ENCODE measurements at regions not wholly inside any gene's neighbourhood (a gene's known extent, or its start where the extent isn't known, plus 50 kb on each side); places are given as distances from the start of the nearest gene placed in this dataset.

DNA sequence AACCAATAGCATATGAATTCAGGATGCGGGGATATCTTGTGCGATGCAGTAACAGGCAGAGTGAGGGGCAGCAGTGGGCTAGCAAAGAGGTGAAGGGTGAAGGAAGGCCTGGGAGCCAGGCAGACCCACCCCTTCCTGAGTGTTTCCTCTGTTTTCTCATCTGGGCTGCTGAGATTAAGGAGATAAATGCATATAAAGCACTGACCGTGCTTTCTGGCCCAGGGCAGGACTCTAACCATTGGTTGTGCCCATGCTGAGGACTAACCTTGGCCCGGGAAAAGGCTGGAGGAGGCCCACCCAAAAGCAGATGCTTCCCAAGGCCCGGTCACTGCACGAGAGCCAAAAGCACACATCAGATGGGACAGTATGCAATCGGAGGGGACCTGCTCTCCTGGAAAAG, 87.6 kb downstream of the PSMG1 start:
- DNase-seq = no peak
- H3K27me3 ChIP-seq = no peaks in the 10 kb centered on the region
- H3K4me1 ChIP-seq = no peaks in the 10 kb centered on the region
- no peaks in the 10 kb centered on the region for H3K9me3 ChIP-seq
- no peaks in the 10 kb centered on the region for H3K36me3 ChIP-seq (replicated peaks in 1 of 2; ENCODE audit: insufficient read depth in 1 of 2, low read depth in 2 of 2)
- intact Hi-C loops (cut with DNase I) = no loop called here
- peak overlapping the region in 1 of 4 donors; percentile 18 for H3K27ac ChIP-seq
- 56 to 72% methylated on average over 7 of the region's 7 CpGs for WGBS, 2 donors
- TF ChIP-seq, protein P1, sequence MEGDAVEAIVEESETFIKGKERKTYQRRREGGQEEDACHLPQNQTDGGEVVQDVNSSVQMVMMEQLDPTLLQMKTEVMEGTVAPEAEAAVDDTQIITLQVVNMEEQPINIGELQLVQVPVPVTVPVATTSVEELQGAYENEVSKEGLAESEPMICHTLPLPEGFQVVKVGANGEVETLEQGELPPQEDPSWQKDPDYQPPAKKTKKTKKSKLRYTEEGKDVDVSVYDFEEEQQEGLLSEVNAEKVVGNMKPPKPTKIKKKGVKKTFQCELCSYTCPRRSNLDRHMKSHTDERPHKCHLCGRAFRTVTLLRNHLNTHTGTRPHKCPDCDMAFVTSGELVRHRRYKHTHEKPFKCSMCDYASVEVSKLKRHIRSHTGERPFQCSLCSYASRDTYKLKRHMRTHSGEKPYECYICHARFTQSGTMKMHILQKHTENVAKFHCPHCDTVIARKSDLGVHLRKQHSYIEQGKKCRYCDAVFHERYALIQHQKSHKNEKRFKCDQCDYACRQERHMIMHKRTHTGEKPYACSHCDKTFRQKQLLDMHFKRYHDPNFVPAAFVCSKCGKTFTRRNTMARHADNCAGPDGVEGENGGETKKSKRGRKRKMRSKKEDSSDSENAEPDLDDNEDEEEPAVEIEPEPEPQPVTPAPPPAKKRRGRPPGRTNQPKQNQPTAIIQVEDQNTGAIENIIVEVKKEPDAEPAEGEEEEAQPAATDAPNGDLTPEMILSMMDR (IDR thresholded peaks at IDR 0.05) = no peak
- TF ChIP-seq POLR2A (IDR thresholded peaks at IDR 0.05) = no peak
- H3K4me3 ChIP-seq = no peak overlapping the region
- no peak for ATAC-seq

DNA sequence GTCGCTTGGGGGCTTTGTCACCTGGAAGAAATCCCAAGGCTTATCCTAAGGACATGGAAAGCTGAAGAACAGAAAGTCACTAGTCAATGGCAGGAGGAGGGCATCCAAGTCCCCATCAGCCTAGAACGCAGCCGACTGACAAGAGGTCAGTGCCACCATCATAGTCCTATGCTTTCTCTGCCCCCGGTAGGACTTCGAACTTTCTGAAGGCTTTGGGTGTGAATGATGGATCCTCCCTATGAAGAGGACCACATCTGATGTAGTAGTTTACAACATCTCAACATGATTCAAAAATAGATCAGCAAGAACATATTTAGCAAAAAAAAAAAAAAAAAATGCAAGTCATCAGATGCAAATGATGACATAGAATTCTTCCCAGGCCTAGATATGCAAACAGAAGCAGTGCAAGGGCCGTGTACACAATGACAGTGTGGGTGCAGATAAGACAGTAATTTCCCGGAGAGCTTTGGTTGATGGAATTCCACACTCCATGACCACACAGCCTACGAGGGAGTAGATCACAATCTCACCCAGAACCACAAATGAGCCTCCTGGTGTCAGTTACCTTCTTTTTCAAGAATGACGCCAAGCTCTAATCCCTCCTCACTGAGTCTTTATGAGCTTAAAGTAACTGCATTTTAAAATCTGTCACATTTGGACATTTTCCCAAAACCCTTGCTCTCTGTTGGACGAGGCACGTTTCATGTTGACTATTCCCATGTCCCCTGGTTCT, 88.2 kb downstream of the PSMG1 start:
- Histone ChIP-seq H3K4me3 (no peak overlapping the region), H3K27ac (peak overlapping the region in 1 of 4 donors; percentile 71), H3K36me3 (replicated peaks in 1 of 2; ENCODE audit: insufficient read depth in 1 of 2, low read depth in 2 of 2) (no peaks in the 10 kb centered on the region), H3K9me3 (no peaks in the 10 kb centered on the region), H3K4me1 (no peaks in the 10 kb centered on the region), H3K27me3 (no peaks in the 10 kb centered on the region)
- intact Hi-C loops (cut with DNase I) = no loop called here
- WGBS, 2 donors = 59 to 68% methylated on average over 11 of the region's 11 CpGs
- peak; percentile 51 for ATAC-seq
- TF ChIP-seq POLR2A (IDR thresholded peaks at IDR 0.05) = peak in 1 of 3 donors; percentile 3
- TF ChIP-seq, protein P1 (IDR thresholded peaks at IDR 0.05) = no peak
- no peak for DNase-seq

DNA sequence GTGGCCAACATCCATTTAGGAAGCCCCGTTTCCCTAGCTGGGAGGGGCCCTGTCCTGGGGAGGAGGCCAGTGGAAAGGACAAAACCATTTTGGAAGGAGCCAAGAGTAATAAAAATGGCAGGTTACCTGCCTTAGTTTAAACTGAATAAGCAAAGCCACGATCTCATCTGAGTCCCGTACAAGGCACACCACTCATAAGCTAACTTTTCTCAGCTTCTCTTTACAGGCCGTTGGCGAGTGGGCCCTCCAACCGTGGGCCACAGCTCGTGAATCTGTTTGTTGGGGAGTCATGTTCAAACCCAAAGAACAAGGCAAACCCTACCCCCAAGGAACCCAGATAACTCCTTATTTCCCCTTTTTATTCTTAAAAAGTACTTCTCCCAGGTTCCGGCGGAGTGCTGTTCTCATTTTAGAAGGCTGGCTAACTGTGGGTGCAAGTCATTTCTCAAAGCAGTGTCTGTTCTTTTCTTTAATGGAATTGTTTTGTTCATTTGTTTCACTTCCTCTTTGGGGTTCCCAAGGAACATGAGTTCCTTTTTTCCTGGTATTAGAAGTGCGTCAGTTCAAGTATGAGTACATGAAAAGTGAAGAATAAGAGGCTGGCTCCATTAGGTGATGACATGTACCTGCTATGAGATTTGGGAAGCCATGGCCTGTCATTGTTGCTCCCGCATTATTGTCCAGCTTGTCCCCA, 89.0 kb downstream of the PSMG1 start:
- WGBS, 2 donors = 65 to 84% methylated on average over 11 of the region's 11 CpGs
- peak in 1 of 4 donors; percentile 55 for DNase-seq
- no peaks in the 10 kb centered on the region for H3K27me3 ChIP-seq
- H3K4me3 ChIP-seq = no peak overlapping the region
- no peaks in the 10 kb centered on the region for H3K36me3 ChIP-seq (replicated peaks in 1 of 2; ENCODE audit: insufficient read depth in 1 of 2, low read depth in 2 of 2)
- ATAC-seq = no peak
- no peaks in the 10 kb centered on the region for H3K9me3 ChIP-seq
- H3K4me1 ChIP-seq = no peaks in the 10 kb centered on the region
- intact Hi-C loops (cut with DNase I) = no loop called here
- peak overlapping the region in 2 of 4 donors; percentile 20 to 71 for H3K27ac ChIP-seq
- TF ChIP-seq POLR2A (IDR thresholded peaks at IDR 0.05) = peak in 1 of 3 donors; percentile 9
- TF ChIP-seq, protein P1 (IDR thresholded peaks at IDR 0.05) = no peak

DNA sequence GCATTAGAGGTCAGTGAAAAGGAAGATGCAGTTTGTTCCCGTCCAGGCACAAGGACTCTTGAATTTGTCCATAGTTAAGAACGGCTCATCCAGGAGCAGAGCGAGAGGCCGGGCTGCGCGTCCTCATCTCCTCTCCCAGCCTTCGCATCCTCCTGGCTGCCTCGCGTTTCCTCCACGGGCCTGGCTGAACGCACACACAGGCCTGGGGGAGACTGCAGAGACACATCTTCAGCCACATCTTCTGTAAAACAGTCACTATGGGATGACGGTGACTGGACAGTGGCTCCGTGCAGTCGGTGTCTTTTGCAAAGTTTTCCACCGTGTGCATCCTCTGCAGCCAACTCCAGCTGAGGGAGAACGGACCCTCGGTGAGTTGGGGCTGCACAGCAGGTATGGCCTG, 89.7 kb downstream of the PSMG1 start:
- Histone ChIP-seq H3K36me3 (replicated peaks in 1 of 2; ENCODE audit: insufficient read depth in 1 of 2, low read depth in 2 of 2) (no peaks in the 10 kb centered on the region), H3K27ac (peak overlapping the region in 1 of 4 donors; percentile 54), H3K4me3 (no peak overlapping the region), H3K9me3 (no peaks in the 10 kb centered on the region), H3K27me3 (no peaks in the 10 kb centered on the region), H3K4me1 (no peaks in the 10 kb centered on the region)
- intact Hi-C loops (cut with DNase I) = no loop called here
- TF ChIP-seq, protein P1 (IDR thresholded peaks at IDR 0.05) = no peak
- no peak for TF ChIP-seq POLR2A (IDR thresholded peaks at IDR 0.05)
- no peak for ATAC-seq
- whole genome bisulfite sequencing, 2 donors = 82 to 89% methylated on average over 17 of the region's 17 CpGs
- DNase-seq = no peak

Data from body of pancreas (tissue), 4 donors.